HepG2 (cell line): ENCODE measurements at regions not wholly inside any gene's neighbourhood (a gene's known extent, or its start where the extent isn't known, plus 50 kb on each side); places are given as distances from the start of the nearest gene placed in this dataset.

Experiments used
- ATAC-seq: fragments of 200-7000 bp; cut with Tn5 transposase; 3 replicates; pipeline ENCODE4 v1.9.1; 2020; ENCODE audit warnings: mild to moderate bottlenecking, moderate library complexity
- BruUV-seq: library from RNA; stranded (reverse); fragments of 400-500 nt; replicated peaks from 2 replicates; lab custom pipeline; 2021; lab: Mats Ljungman, UMichigan
- CTCF ChIA-PET: fragments of 300-600 bp; formaldehyde crosslinking; extraction: SDS; loops from one replicate; lab custom pipeline; 2021; ENCODE audit warnings: low total read pairs, inconsistent platforms, low intra/inter-chr PET ratio; lab: Yijun Ruan, JAX
- POLR2A ChIA-PET: fragments of 350-600 bp; sonication (Branson Sonifier 250); formaldehyde crosslinking; loops from one replicate; lab custom pipeline; 2020; ENCODE audit warnings: antibody characterized with exemption, inconsistent platforms; lab: Yijun Ruan, JAX
- DNase-seq: peaks from one replicate; pipeline ENCODE4 v3.0.0-alpha.2; 2015; ENCODE audit warnings: low spot score
- FAIRE-seq: peaks from 3 replicates; lab custom pipeline; 2011; peaks lifted over from hg19 to GRCh38; lab: Jason Lieb, UNC
- H2AFZ ChIP-seq: one replicate; pipeline ENCODE4 v1.6.1; 2011; ENCODE audit warnings: low read length, inconsistent platforms
- H3K27ac ChIP-seq: fragments of 300-600 bp; 3 replicates; pipeline ENCODE4 v1.8.0; 2011; ENCODE audit warnings: mixed run types, mild to moderate bottlenecking, mixed read lengths, low read length, inconsistent platforms; ENCODE audit not compliant: insufficient read depth; ENCODE audit errors: extremely low read length
- H3K27me3 ChIP-seq, 2 experiments: fragments of 200-600 bp in 1 of 2; 2 replicates in 1 of 2; 3 replicates in 1 of 2; pipeline versions ENCODE4 v1.6.0 to v1.8.0; 2011; ENCODE audit warnings: low read length in 2 of 2, mild to moderate bottlenecking in 2 of 2, moderate library complexity in 2 of 2, inconsistent platforms in 1 of 2; ENCODE audit not compliant: insufficient read depth in 2 of 2, control insufficient read depth in 1 of 2
- H3K36me3 ChIP-seq, 2 experiments: fragments of 200-600 bp in 1 of 2; replicated peaks in 1 of 2; 2 replicates in 1 of 2; 3 replicates in 1 of 2; pipeline versions ENCODE4 v1.5.1 to v1.8.0; 2011; ENCODE audit warnings: low read length in 2 of 2, inconsistent platforms in 1 of 2; ENCODE audit not compliant: insufficient read depth in 2 of 2, control insufficient read depth in 1 of 2
- H3K4me1 ChIP-seq: 2 replicates; pipeline ENCODE4 v1.5.1; 2012; ENCODE audit warnings: low read length, inconsistent platforms; ENCODE audit not compliant: insufficient read depth
- H3K4me2 ChIP-seq: 2 replicates; pipeline ENCODE4 v1.6.0; 2011; ENCODE audit warnings: low read depth, low read length, inconsistent platforms
- H3K4me3 ChIP-seq, 3 experiments: fragments of 200-600 bp in 1 of 3; sonication (generic), shearing (Covaris generic) in 1 of 3; replicated peaks in 1 of 3; 2 replicates each; pipeline ENCODE4 v1.5.1; 2011 to 2016; ENCODE audit warnings: low read length in 3 of 3, inconsistent platforms in 2 of 3, low read depth in 2 of 3, mild to moderate bottlenecking in 2 of 3, control low read depth in 1 of 3, mixed read lengths in 1 of 3; ENCODE audit not compliant: insufficient read depth in 1 of 3
- H3K79me2 ChIP-seq: one replicate; pipeline ENCODE4 v1.6.1; 2011; ENCODE audit warnings: low read length, inconsistent platforms; ENCODE audit not compliant: insufficient read depth
- H3K9ac ChIP-seq: 2 replicates; pipeline ENCODE4 v1.6.0; 2011; ENCODE audit warnings: mild to moderate bottlenecking, low read depth, low read length, inconsistent platforms; ENCODE audit not compliant: insufficient read depth
- H3K9me3 ChIP-seq: 2 replicates; pipeline ENCODE4 v1.5.1; 2012; ENCODE audit warnings: mild to moderate bottlenecking, low read length
- H4K20me1 ChIP-seq: 2 replicates; pipeline ENCODE4 v1.6.0; 2011; ENCODE audit warnings: inconsistent platforms, mild to moderate bottlenecking, low read length, moderate library complexity; ENCODE audit not compliant: insufficient read depth
- ARID5B ChIP-seq: IDR thresholded peaks from 2 replicates; pipeline ENCODE4 v1.4.0; 2020; ENCODE audit warnings: mild to moderate bottlenecking, missing genetic modification reagents
- FOXO1 ChIP-seq: sonication (generic); formaldehyde crosslinking; IDR thresholded peaks from 2 replicates; pipeline ENCODE4 v1.4.0; 2020; ENCODE audit warnings: missing genetic modification reagents
- FOXO4 ChIP-seq: sonication (generic); formaldehyde crosslinking; conservative IDR thresholded peaks from 2 replicates; pipeline ENCODE4 v1.8.1; 2023; ENCODE audit warnings: missing genetic modification reagents
- GMEB2 ChIP-seq: IDR thresholded peaks from 2 replicates; pipeline ENCODE4 v1.6.1; 2016; ENCODE audit warnings: missing biosample characterization, missing genetic modification reagents, low read depth
- IRX3 ChIP-seq: sonication (generic); formaldehyde crosslinking; IDR thresholded peaks from 2 replicates; pipeline ENCODE4 v1.8.1; 2023; ENCODE audit warnings: mild to moderate bottlenecking, low read depth, missing genetic modification reagents, borderline replicate concordance
- LBX2 ChIP-seq: sonication (generic); formaldehyde crosslinking; IDR thresholded peaks from 2 replicates; pipeline ENCODE4 v1.5.0; 2020; ENCODE audit warnings: missing genetic modification reagents, mild to moderate bottlenecking, borderline replicate concordance
- PBX2 ChIP-seq: IDR thresholded peaks from 2 replicates; pipeline ENCODE4 v1.6.1; 2016; ENCODE audit warnings: control low read depth
- SMYD3 ChIP-seq: sonication (generic); formaldehyde crosslinking; IDR thresholded peaks from 2 replicates; pipeline ENCODE4 v1.8.1; 2023; ENCODE audit warnings: mild to moderate bottlenecking, missing genetic modification reagents
- ZBTB42 ChIP-seq: sonication (generic); formaldehyde crosslinking; IDR thresholded peaks from 2 replicates; pipeline ENCODE4 v1.5.0; 2020; ENCODE audit warnings: mild to moderate bottlenecking, missing genetic modification reagents
- ZMYM3 ChIP-seq: sonication (generic); formaldehyde crosslinking; IDR thresholded peaks from 2 replicates; pipeline ENCODE4 v1.5.1; 2020; ENCODE audit warnings: mild to moderate bottlenecking, missing genetic modification reagents
- ZNF451 ChIP-seq: sonication (generic); formaldehyde crosslinking; IDR thresholded peaks from 2 replicates; pipeline ENCODE4 v1.5.0; 2020; ENCODE audit warnings: mild to moderate bottlenecking, missing genetic modification reagents
- ZNF713 ChIP-seq: sonication (generic); formaldehyde crosslinking; IDR thresholded peaks from 2 replicates; pipeline ENCODE4 v1.4.0; 2020; ENCODE audit warnings: mild to moderate bottlenecking, missing genetic modification reagents
- ZNF768 ChIP-seq: sonication (generic); formaldehyde crosslinking; IDR thresholded peaks from 2 replicates; pipeline ENCODE4 v1.4.0; 2020; ENCODE audit warnings: missing genetic modification reagents
- ZSCAN25 ChIP-seq: sonication (generic); formaldehyde crosslinking; IDR thresholded peaks from 2 replicates; pipeline ENCODE4 v1.8.0; 2022; ENCODE audit warnings: mild to moderate bottlenecking, missing genetic modification reagents
- WGBS: methylation state at CpG from one replicate; pipeline ENCODE4 v1.1.6; 2017; ENCODE audit warnings: low lambda C conversion rate; 5-methylcytosine and 5-hydroxymethylcytosine counted together
- in situ Hi-C: cut with HindIII; loops from 2 replicates; pipeline ENCODE4 v1.10.0; 2017; ENCODE audit warnings: low pct_unique_long_range_greater_than_20kb; ENCODE audit not compliant: extremely low pct_ligation_motif_present
- intact Hi-C: fragments of 100-400 bp; cut with micrococcal nuclease; formaldehyde crosslinking; loops from one replicate; pipeline ENCODE4 v1.10.0; 2022; ENCODE audit not compliant: unreplicated experiment
- TF ChIP-seq, protein P1 (sequence below): sonication (generic); formaldehyde crosslinking; IDR thresholded peaks from 2 replicates; pipeline ENCODE4 v1.5.0; 2020; ENCODE audit warnings: mild to moderate bottlenecking, missing genetic modification reagents

DNA sequence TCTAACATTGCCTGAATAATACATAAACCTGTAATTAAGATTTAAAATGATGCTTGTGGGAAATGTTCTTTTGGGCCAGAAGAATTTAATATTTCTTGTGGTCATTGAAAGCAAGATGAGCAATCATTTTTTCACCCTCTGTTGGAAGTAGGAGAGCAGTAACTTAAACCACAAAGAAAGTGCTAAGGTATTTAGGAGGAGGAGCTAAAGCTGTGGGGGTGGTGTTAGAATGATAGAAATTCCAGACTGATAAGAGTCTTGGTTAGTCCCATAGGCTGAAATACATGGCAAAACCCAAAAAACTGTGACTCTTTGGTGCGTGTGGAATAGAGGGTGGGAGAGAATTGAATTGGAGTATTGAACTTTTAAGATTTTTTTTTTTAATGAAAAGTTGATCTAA is 247.0 kb downstream of the YTHDC2 start:
- DNase-seq (no peak), ATAC-seq (no peak), FAIRE-seq (no peak)
- Histone ChIP-seq H3K4me1 (no peaks in the 10 kb centered on the region), H3K9ac (no peak overlapping the region), H2AFZ (no peak overlapping the region), H4K20me1 (no peaks in the 10 kb centered on the region), H3K36me3 (no peaks in the 10 kb centered on the region), H3K4me3 (no peak overlapping the region), H3K4me2 (no peak overlapping the region), H3K9me3 (peaks cover 10% of the 10 kb centered on the region; the same call in 1 of the 2 replicates), H3K27ac (no peak overlapping the region), H3K27me3 (no peaks in the 10 kb centered on the region), H3K79me2 (no peaks in the 10 kb centered on the region)
- no peak for TF ChIP-seq FOXO1
- no peak for TF ChIP-seq ARID5B (CRISPR knock-in tag)
- no peak for TF ChIP-seq ZNF451
- TF ChIP-seq GMEB2 (CRISPR knock-in tag) = no peak
- TF ChIP-seq, protein P1, sequence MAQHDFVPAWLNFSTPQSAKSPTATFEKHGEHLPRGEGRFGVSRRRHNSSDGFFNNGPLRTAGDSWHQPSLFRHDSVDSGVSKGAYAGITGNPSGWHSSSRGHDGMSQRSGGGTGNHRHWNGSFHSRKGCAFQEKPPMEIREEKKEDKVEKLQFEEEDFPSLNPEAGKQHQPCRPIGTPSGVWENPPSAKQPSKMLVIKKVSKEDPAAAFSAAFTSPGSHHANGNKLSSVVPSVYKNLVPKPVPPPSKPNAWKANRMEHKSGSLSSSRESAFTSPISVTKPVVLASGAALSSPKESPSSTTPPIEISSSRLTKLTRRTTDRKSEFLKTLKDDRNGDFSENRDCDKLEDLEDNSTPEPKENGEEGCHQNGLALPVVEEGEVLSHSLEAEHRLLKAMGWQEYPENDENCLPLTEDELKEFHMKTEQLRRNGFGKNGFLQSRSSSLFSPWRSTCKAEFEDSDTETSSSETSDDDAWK (CRISPR knock-in tag) = no peak
- no peak for TF ChIP-seq ZNF713 (CRISPR knock-in tag)
- no peak for TF ChIP-seq ZBTB42 (CRISPR knock-in tag)
- TF ChIP-seq ZNF768 (CRISPR knock-in tag) = no peak
- no peak for TF ChIP-seq PBX2
- TF ChIP-seq FOXO4 (CRISPR knock-in tag) = no peak
- no peak for TF ChIP-seq IRX3 (CRISPR knock-in tag)
- no peak for TF ChIP-seq ZSCAN25 (CRISPR knock-in tag)
- no peak for TF ChIP-seq SMYD3 (CRISPR knock-in tag)
- TF ChIP-seq LBX2 = no peak
- no peak for TF ChIP-seq ZMYM3 (CRISPR knock-in tag)
- no TSS peak for BruUV-seq
- ChIA-PET CTCF (no interaction called here), POLR2A (no interaction called here)
- in situ Hi-C loops = no loop called here
- WGBS = 3% methylated on average over 1 of the region's 1 CpG
- intact Hi-C loops = no loop called here
